Lower leg skin (tissue), 3 donors: ENCODE measurements at regions not wholly inside any gene's neighbourhood (a gene's known extent, or its start where the extent isn't known, plus 50 kb on each side); places are given as distances from the start of the nearest gene placed in this dataset.

Source experiments
- CTCF ChIP-seq, 3 donors: fragments of 450-650 bp; IDR thresholded peaks; one replicate each; pipeline ENCODE4 v1.5.1; 2016; ENCODE audit warnings: antibody characterized with exemption in 3 of 3, mild to moderate bottlenecking in 3 of 3, moderate library complexity in 2 of 3
- POLR2A ChIP-seq, 2 donors: fragments of 450-650 bp; IDR thresholded peaks; one replicate each; pipeline ENCODE4 v1.6.1; 2016 to 2017; ENCODE audit warnings: antibody characterized with exemption in 2 of 2, mild to moderate bottlenecking in 1 of 2, moderate library complexity in 1 of 2

GRCh38 chr9:91011891-91012290, 210.3 kb downstream of the SYK start:
- TF ChIP-seq CTCF (IDR thresholded peaks at IDR 0.05) (no peak), POLR2A (IDR thresholded peaks at IDR 0.05) (no peak)
